Endothelial cell of umbilical vein (primary cell): ENCODE measurements at regions not wholly inside any gene's neighbourhood (a gene's known extent, or its start where the extent isn't known, plus 50 kb on each side); places are given as distances from the start of the nearest gene placed in this dataset.

ENCODE experiments used
- BruUV-seq: library from RNA; stranded (reverse); fragments of 400-500 nt; replicated peaks from 2 replicates; lab custom pipeline; 2021; lab: Mats Ljungman, UMichigan
- CTCF ChIA-PET: fragments of 300-600, 350-600 bp; sonication (Branson Sonifier 250); formaldehyde crosslinking; loops from one replicate; lab custom pipeline; 2021; ENCODE audit warnings: antibody characterized with exemption, inconsistent platforms; lab: Charles Lee
- POLR2A ChIA-PET: fragments of 300-600, 350-600 bp; sonication (Branson Sonifier 250); formaldehyde crosslinking; loops from one replicate; lab custom pipeline; 2021; ENCODE audit warnings: antibody characterized with exemption, inconsistent platforms; lab: Charles Lee
- DNase-seq: peaks from one replicate; pipeline ENCODE4 v3.0.0-alpha.2; 2011; ENCODE audit warnings: low read depth, low spot score
- FAIRE-seq: peaks from 2 replicates; lab custom pipeline; 2011; peaks lifted over from hg19 to GRCh38; lab: Jason Lieb, UNC
- H2AFZ ChIP-seq: 2 replicates; pipeline ENCODE4 v1.6.0; 2012; ENCODE audit warnings: low read depth, low read length, control low read depth, inconsistent platforms
- H3K27ac ChIP-seq: 2 replicates; pipeline ENCODE4 v1.5.1; 2011; ENCODE audit warnings: low read depth, mild to moderate bottlenecking, control low read depth, low read length, moderate library complexity; ENCODE audit not compliant: insufficient read depth
- H3K27me3 ChIP-seq, 2 experiments: 2 replicates each; pipeline versions ENCODE4 v1.6.0 to v1.6.1; 2011; ENCODE audit warnings: low read length in 2 of 2, mixed read lengths in 1 of 2; ENCODE audit not compliant: control insufficient read depth in 2 of 2, insufficient read depth in 2 of 2
- H3K36me3 ChIP-seq, 2 experiments: 2 replicates in 1 of 2; 3 replicates in 1 of 2; pipeline ENCODE4 v1.5.1; 2011; ENCODE audit warnings: low read length in 2 of 2, mild to moderate bottlenecking in 1 of 2, moderate library complexity in 1 of 2; ENCODE audit not compliant: control insufficient read depth in 2 of 2, insufficient read depth in 2 of 2; ENCODE audit errors: extremely low read depth in 1 of 2
- H3K4me1 ChIP-seq: 3 replicates; pipeline ENCODE4 v1.5.1; 2011; ENCODE audit warnings: mild to moderate bottlenecking, low read length; ENCODE audit not compliant: control insufficient read depth, insufficient read depth; ENCODE audit errors: extremely low read depth
- H3K4me2 ChIP-seq: 2 replicates; pipeline ENCODE4 v1.6.1; 2011; ENCODE audit warnings: low read length, control low read depth, mixed read lengths; ENCODE audit not compliant: insufficient read depth
- H3K4me3 ChIP-seq, 3 experiments: fragments of 200-600 bp in 1 of 3; sonication (generic), shearing (Covaris generic) in 1 of 3; replicated peaks in 1 of 3; 2 replicates each; pipeline ENCODE4 v1.5.1; 2011 to 2016; ENCODE audit warnings: control low read depth in 3 of 3, low read length in 3 of 3, mild to moderate bottlenecking in 2 of 3, inconsistent platforms in 1 of 3, low read depth in 1 of 3, moderate library complexity in 1 of 3; ENCODE audit not compliant: insufficient read depth in 1 of 3
- H3K79me2 ChIP-seq: 2 replicates; pipeline ENCODE4 v1.6.0; 2012; ENCODE audit warnings: low read length, inconsistent platforms; ENCODE audit not compliant: control insufficient read depth, insufficient read depth
- H3K9ac ChIP-seq: replicated peaks from 2 replicates; pipeline ENCODE3; 2011; ENCODE audit warnings: low read length, control low read depth; ENCODE audit not compliant: insufficient read depth; ENCODE audit errors: extremely low read depth
- H3K9me1 ChIP-seq: replicated peaks from 3 replicates; pipeline ENCODE4 v1.6.0; 2011; ENCODE audit warnings: mild to moderate bottlenecking, low read length; ENCODE audit not compliant: control insufficient read depth, insufficient read depth; ENCODE audit errors: extremely low read depth
- H3K9me3 ChIP-seq: replicated peaks from 2 replicates; pipeline ENCODE4 v1.5.1; 2012; ENCODE audit warnings: low read length, inconsistent platforms; ENCODE audit not compliant: control insufficient read depth, insufficient read depth
- H4K20me1 ChIP-seq: replicated peaks from 2 replicates; pipeline ENCODE3; 2011; ENCODE audit warnings: mild to moderate bottlenecking, low read length; ENCODE audit not compliant: control insufficient read depth, insufficient read depth; ENCODE audit errors: extremely low read depth
- CTCF ChIP-seq, 2 donors: IDR thresholded peaks; 1 replicate in 1 of 2; 2 replicates in 1 of 2; pipeline ENCODE4 v1.5.1; 2011; ENCODE audit warnings: low read length in 2 of 2, mild to moderate bottlenecking in 2 of 2, moderate library complexity in 2 of 2, control low read depth in 1 of 2, inconsistent platforms in 1 of 2, low read depth in 1 of 2; ENCODE audit not compliant: insufficient read depth in 1 of 2; ENCODE audit errors: extremely low read depth in 1 of 2
- EZH2 ChIP-seq: IDR thresholded peaks from 2 replicates; pipeline ENCODE4 v1.6.1; 2012; ENCODE audit warnings: borderline replicate concordance, low read depth, mild to moderate bottlenecking, moderate library complexity, low read length, inconsistent platforms; ENCODE audit not compliant: severe bottlenecking
- FOS ChIP-seq: IDR thresholded peaks from 2 replicates; pipeline ENCODE4 v1.6.1; 2011; ENCODE audit warnings: mild to moderate bottlenecking, low read length, moderate library complexity, borderline replicate concordance; ENCODE audit not compliant: insufficient read depth
- GATA2 ChIP-seq: IDR thresholded peaks from 2 replicates; pipeline ENCODE4 v1.7.0; 2011; ENCODE audit warnings: low read depth, mild to moderate bottlenecking, moderate library complexity, mixed read lengths, low read length; ENCODE audit not compliant: insufficient read length, insufficient read depth
- JUN ChIP-seq: IDR thresholded peaks from 2 replicates; pipeline ENCODE4 v1.6.1; 2011; ENCODE audit warnings: borderline replicate concordance, low read depth; ENCODE audit not compliant: insufficient read length, insufficient read depth
- MAX ChIP-seq: IDR thresholded peaks from 2 replicates; pipeline ENCODE4 v1.6.1; 2011; ENCODE audit not compliant: insufficient read depth, insufficient read length
- MYC ChIP-seq: IDR thresholded peaks from one replicate; pipeline ENCODE4 v1.6.1; 2011; ENCODE audit warnings: mild to moderate bottlenecking, low read depth, low read length
- POLR2A ChIP-seq: IDR thresholded peaks from 2 replicates; pipeline ENCODE4 v1.6.1; 2012; ENCODE audit warnings: low read depth, mild to moderate bottlenecking, control low read depth, low read length
- POLR2AphosphoS5 ChIP-seq: IDR thresholded peaks from 2 replicates; pipeline ENCODE4 v1.6.1; 2012; ENCODE audit warnings: low read depth, mild to moderate bottlenecking, control low read depth, low read length, moderate library complexity; ENCODE audit not compliant: insufficient read depth
- dilution Hi-C: fragments of 300-500 bp; cut with MboI; formaldehyde crosslinking; loops from one replicate; pipeline ENCODE4 v1.15.0; 2019; ENCODE audit warnings: low sequenced_read_pairs; ENCODE audit not compliant: extremely low pct_ligation_motif_present
- intact Hi-C: fragments of 100-400 bp; cut with micrococcal nuclease; formaldehyde crosslinking; loops from one replicate; pipeline ENCODE4 v1.10.0; 2022

GRCh38 chr14:22429546-22430294 lies 159.3 kb downstream of the DAD1 start:
- H3K27ac ChIP-seq, result no peak overlapping the region
- intact Hi-C loops, result loop anchor here (5.0 kb wide), 2 partner anchors 43 to 108 kb away; no protein-coding TSS in a partner anchor
- no TSS peak for BruUV-seq
- ChIA-PET CTCF (interaction anchor here (0.7 kb wide), 1 partner anchor 40 kb away, joined by 3 read pairs; no protein-coding TSS in a partner anchor), POLR2A (no interaction called here)
- no peak overlapping the region for H3K4me3 ChIP-seq
- no peaks in the 10 kb centered on the region for H3K79me2 ChIP-seq
- H2AFZ ChIP-seq, result no peak overlapping the region
- DNase-seq (no peak), FAIRE-seq (no peak)
- H3K4me2 ChIP-seq, result peak overlapping the region; percentile 65
- dilution Hi-C loops, result no loop called here
- peaks cover 29% of the 10 kb centered on the region for H3K4me1 ChIP-seq
- H3K9me3 ChIP-seq, result no peaks in the 10 kb centered on the region
- no peak overlapping the region for H3K9ac ChIP-seq
- no peaks in the 10 kb centered on the region for H3K36me3 ChIP-seq
- no peaks in the 10 kb centered on the region for H3K9me1 ChIP-seq
- peaks cover 12 to 16% of the 10 kb centered on the region in 2 experiments for H3K27me3 ChIP-seq
- no peaks in the 10 kb centered on the region for H4K20me1 ChIP-seq
- TF ChIP-seq GATA2 (no peak), FOS (no peak), POLR2AphosphoS5 (no peak), MAX (no peak)

GRCh38 chr14:22428700-22429291 lies 160.2 kb downstream of the DAD1 start:
- H2AFZ ChIP-seq, result no peak overlapping the region
- H3K4me3 ChIP-seq, result peak overlapping the region in 1 of 3 experiments; percentile 8
- DNase-seq, result peak; percentile 78
- dilution Hi-C loops, result no loop called here
- H3K79me2 ChIP-seq, result no peaks in the 10 kb centered on the region
- H3K9me3 ChIP-seq, result no peaks in the 10 kb centered on the region
- TF ChIP-seq POLR2AphosphoS5, result peak; percentile 55
- TF ChIP-seq MAX, result no peak
- TF ChIP-seq JUN, result peak; percentile 23
- peak; percentile 68 for TF ChIP-seq GATA2
- TF ChIP-seq POLR2A, result no peak
- no peak for TF ChIP-seq CTCF (IDR thresholded peaks at IDR 0.05; ENCODE audit: extremely low read depth in 1 of 2, insufficient read depth in 1 of 2, low read depth in 1 of 2, low read length in 2 of 2)
- peak; percentile 62 for TF ChIP-seq FOS
- TF ChIP-seq EZH2, result no peak
- TF ChIP-seq MYC, result no peak
- no TSS peak for BruUV-seq
- H3K36me3 ChIP-seq, result no peaks in the 10 kb centered on the region
- no peak overlapping the region for H3K9ac ChIP-seq
- intact Hi-C loops, result no loop called here
- CTCF ChIA-PET, result interaction anchor here (0.7 to 1.4 kb wide), 8 partner anchors 9 to 692 kb away, joined by 3 to 4 read pairs (median 3); no protein-coding TSS in a partner anchor
- H3K27ac ChIP-seq, result no peak overlapping the region
- H3K4me2 ChIP-seq, result peak overlapping the region; percentile 65
- peaks cover 29% of the 10 kb centered on the region for H3K4me1 ChIP-seq
- H3K27me3 ChIP-seq, result peaks cover 16 to 18% of the 10 kb centered on the region in 2 experiments
- H4K20me1 ChIP-seq, result no peaks in the 10 kb centered on the region
- H3K9me1 ChIP-seq, result no peaks in the 10 kb centered on the region
- POLR2A ChIA-PET, result no interaction called here
- peak; percentile 93 for FAIRE-seq
